ENCODE measurements at regions not wholly inside any gene's neighbourhood (a gene's known extent, or its start where the extent isn't known, plus 50 kb on each side); places are given as distances from the start of the nearest gene placed in this dataset.
"Not testable (repeated sequence)": the region's sequence is repeated elsewhere in the genome, so short reads cannot be mapped to it uniquely, and the experiment has no call there.

DNA sequence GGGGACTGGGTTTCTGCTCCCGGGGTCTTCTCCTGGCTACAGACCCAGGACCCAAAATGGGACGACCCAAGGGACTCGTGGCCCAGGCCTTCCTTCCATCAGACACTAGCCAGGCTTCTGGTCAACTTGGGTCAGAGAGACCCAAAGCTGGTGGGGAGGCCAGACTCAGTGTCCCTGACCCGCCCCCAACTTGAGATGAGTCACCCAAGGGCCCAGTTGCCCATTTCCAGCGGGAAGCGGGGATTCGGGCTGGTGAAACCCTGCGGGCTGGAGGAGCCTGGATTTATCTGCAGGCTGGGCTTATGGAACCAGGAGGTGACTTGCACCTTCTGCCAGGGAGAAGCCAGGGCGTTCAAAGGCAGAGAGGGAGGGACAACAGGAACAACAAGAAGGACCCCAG lies 81.5 kb downstream of the RFLNA start:
- intact Hi-C loops (cut with DNase I) = loop anchor here (5.0 kb wide), 1 partner anchor 136 kb away; no protein-coding TSS in a partner anchor
- no peak for TF ChIP-seq POLR2A (IDR thresholded peaks at IDR 0.05)

DNA sequence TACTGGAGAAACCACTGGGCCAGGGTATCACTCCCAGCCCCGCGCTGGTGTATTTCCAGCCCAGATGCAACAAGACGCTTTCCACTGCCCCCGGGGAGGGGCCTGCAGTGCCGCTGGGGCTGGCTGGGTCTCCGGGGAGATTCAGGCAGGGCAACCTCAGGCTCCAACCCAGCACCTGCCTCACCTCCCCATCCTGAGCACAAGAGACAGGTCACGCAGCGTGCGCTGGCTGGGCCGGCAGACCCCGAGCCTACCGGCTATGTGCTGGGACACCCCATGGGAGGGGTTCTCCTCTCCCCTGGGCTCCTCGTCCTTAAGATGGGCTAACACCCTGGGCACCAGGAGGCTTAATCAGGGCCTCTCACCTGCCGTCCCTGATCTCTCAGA lies 80.9 kb downstream of the RFLNA start:
- DNase-seq = no peak
- peaks cover 31 to 37% of the 10 kb centered on the region in 2 donors for H3K36me3 ChIP-seq
- H3K9me3 ChIP-seq = no peaks in the 10 kb centered on the region
- 91 to 100% methylated on average over 1 to 6 of the region's 14 CpGs for WGBS, 2 donors
- H3K27ac ChIP-seq = no peak overlapping the region
- H3K4me3 ChIP-seq (replicated peaks in 1 of 3) = no peak overlapping the region
- H3K4me1 ChIP-seq = peaks cover 4 to 32% of the 10 kb centered on the region in 2 donors
- TF ChIP-seq, protein P1, sequence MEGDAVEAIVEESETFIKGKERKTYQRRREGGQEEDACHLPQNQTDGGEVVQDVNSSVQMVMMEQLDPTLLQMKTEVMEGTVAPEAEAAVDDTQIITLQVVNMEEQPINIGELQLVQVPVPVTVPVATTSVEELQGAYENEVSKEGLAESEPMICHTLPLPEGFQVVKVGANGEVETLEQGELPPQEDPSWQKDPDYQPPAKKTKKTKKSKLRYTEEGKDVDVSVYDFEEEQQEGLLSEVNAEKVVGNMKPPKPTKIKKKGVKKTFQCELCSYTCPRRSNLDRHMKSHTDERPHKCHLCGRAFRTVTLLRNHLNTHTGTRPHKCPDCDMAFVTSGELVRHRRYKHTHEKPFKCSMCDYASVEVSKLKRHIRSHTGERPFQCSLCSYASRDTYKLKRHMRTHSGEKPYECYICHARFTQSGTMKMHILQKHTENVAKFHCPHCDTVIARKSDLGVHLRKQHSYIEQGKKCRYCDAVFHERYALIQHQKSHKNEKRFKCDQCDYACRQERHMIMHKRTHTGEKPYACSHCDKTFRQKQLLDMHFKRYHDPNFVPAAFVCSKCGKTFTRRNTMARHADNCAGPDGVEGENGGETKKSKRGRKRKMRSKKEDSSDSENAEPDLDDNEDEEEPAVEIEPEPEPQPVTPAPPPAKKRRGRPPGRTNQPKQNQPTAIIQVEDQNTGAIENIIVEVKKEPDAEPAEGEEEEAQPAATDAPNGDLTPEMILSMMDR (IDR thresholded peaks at IDR 0.05) = no peak
- intact Hi-C loops (cut with DNase I) = loop anchor here (5.0 kb wide), 1 partner anchor 137 kb away; no protein-coding TSS in a partner anchor
- H3K27me3 ChIP-seq = no peaks in the 10 kb centered on the region

More for the DNA sequence above, 81.5 kb downstream of the RFLNA start:
- Histone ChIP-seq H3K27ac (peak overlapping the region in 1 of 3 donors; percentile 23), H3K4me3 (replicated peaks in 1 of 3) (no peak overlapping the region), H3K27me3 (no peaks in the 10 kb centered on the region), H3K4me1 (peaks cover 11 to 38% of the 10 kb centered on the region in 2 donors), H3K36me3 (peaks cover 28 to 36% of the 10 kb centered on the region in 2 donors), H3K9me3 (no peaks in the 10 kb centered on the region)
- DNase-seq = no peak
- 93 to 99% methylated on average over 8 of the region's 9 CpGs for WGBS, 2 donors

DNA sequence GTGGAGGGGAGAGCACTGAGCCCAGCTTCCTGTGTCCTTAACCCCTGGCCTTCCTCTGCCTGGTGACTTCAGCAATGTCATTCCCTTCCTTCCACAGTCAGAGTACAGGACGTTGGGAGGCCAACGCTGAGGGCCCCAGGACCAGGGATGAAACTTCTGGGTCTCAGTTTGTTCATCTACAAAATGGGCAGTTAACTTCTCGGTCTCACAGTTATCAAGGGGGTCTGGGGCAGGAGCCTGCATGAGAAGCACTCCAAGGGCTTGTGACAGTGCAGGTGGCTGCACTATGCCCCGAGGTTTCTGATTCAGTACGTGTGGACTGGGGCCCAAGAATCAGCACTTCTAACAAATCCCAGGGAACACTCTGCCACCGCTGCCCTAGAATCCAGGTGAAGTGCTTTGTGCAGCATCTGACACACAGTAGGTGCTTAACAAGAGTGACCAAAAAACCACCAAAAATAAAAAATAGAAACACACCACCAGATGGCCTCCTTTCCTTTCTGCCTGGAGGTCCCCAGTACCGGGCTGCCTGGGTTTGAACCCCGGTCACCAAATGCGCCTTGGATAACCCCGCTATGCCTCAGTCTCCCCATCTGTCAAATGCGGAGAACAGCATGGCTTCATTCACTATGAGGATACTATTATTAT lies 80.4 kb downstream of the RFLNA start:
- Histone ChIP-seq H3K4me1 (peaks cover 8 to 31% of the 10 kb centered on the region in 2 donors), H3K36me3 (peaks cover 31 to 37% of the 10 kb centered on the region in 2 donors), H3K27me3 (no peaks in the 10 kb centered on the region), H3K9me3 (no peaks in the 10 kb centered on the region), H3K27ac (peak overlapping the region in 1 of 3 donors; percentile 46), H3K4me3 (replicated peaks in 1 of 3) (no peak overlapping the region)
- WGBS, 2 donors = 90 to 95% methylated on average over 10 to 11 of the region's 11 CpGs
- intact Hi-C loops (cut with DNase I) = loop anchor here (5.0 kb wide), 1 partner anchor 137 kb away; no protein-coding TSS in a partner anchor
- TF ChIP-seq, protein P1 (IDR thresholded peaks at IDR 0.05) = no peak
- TF ChIP-seq POLR2A (IDR thresholded peaks at IDR 0.05) = no peak
- DNase-seq = no peak

DNA sequence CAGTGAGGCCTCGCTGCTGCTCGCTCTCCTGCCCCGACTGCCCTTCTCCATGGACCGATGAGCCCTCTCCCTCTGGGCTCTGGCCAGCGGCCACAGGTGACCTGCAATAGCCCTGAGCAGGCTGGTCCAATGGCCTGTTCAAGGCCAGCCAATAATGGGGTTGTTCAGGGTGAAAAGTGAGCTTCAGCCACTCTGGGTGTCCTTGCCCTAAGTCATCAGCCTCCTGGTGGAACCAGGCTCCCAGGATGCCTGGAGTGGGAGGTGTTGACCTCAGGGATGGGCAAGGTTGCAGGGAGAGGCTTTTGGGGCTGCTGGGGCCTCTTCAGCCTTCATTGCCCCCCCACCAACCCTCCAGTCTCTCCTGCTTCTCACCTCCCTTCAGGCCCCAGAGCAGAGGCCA lies 79.7 kb downstream of the RFLNA start:
- DNase-seq = peak; percentile 69 to 73
- Histone ChIP-seq H3K27ac (peak overlapping the region in 2 of 3 donors; percentile 3 to 46), H3K4me1 (peaks cover 15 to 31% of the 10 kb centered on the region in 2 donors), H3K4me3 (replicated peaks in 1 of 3) (no peak overlapping the region), H3K36me3 (peaks cover 31 to 37% of the 10 kb centered on the region in 2 donors), H3K9me3 (no peaks in the 10 kb centered on the region), H3K27me3 (no peaks in the 10 kb centered on the region)
- intact Hi-C loops (cut with DNase I) = no loop called here
- 57 to 85% methylated on average over 4 to 5 of the region's 5 CpGs for WGBS, 2 donors
- no peak for TF ChIP-seq POLR2A (IDR thresholded peaks at IDR 0.05)
- TF ChIP-seq, protein P1 (IDR thresholded peaks at IDR 0.05) = no peak

DNA sequence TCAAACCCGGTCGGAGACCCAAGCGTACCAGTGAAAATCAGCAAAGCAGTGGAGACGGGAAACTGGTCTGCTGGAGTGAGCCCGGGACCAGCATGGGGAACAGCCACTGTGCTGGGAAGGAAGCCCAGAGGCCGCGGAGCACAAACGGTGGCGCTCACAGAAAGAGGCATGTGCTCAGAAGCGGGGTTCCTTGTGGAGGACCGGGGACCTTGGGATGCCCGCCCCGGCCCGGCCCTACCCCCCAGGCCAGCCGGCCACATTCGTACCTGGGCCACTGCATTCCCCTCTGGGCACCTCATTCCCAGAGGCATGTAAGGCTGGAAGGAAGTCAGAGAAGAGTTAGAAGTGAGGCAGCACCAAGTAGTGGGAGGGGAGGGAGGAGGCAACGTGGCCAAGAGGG lies 79.3 kb downstream of the RFLNA start:
- H3K4me3 ChIP-seq (replicated peaks in 1 of 3) = no peak overlapping the region
- H3K9me3 ChIP-seq = no peaks in the 10 kb centered on the region
- intact Hi-C loops (cut with DNase I) = no loop called here
- TF ChIP-seq, protein P1 (IDR thresholded peaks at IDR 0.05) = no peak
- TF ChIP-seq POLR2A (IDR thresholded peaks at IDR 0.05) = no peak
- 94% methylated on average over 17 of the region's 17 CpGs for WGBS, 2 donors
- peaks cover 31 to 37% of the 10 kb centered on the region in 2 donors for H3K36me3 ChIP-seq
- H3K4me1 ChIP-seq = peaks cover 18 to 31% of the 10 kb centered on the region in 2 donors
- H3K27ac ChIP-seq = peak overlapping the region in 2 of 3 donors; percentile 3 to 46
- H3K27me3 ChIP-seq = no peaks in the 10 kb centered on the region
- DNase-seq = no peak

DNA sequence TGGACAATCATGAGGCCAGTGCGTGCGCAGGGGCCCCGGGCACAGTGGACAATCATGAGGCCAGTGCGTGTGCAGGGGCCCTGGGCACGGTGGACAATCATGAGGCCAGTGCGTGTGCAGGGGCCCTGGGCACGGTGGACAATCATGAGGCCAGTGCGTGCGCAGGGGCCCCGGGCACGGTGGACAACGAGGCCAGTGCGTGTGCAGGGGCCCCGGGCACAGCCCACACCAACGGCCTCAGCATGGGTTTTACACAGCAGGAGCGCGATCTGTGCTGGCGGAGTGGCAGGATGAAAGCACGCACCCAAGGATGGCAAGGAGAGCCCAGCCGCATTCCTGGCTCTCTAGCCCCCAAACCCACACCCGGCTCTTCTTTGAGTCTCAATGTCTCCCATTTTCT lies 78.8 kb downstream of the RFLNA start:
- 88 to 92% methylated on average over 15 of the region's 21 CpGs for WGBS, 2 donors
- H3K36me3 ChIP-seq = peaks cover 31 to 37% of the 10 kb centered on the region in 2 donors
- H3K4me3 ChIP-seq (replicated peaks in 1 of 3); DNase-seq; H3K9me3 ChIP-seq; H3K27me3 ChIP-seq; intact Hi-C loops (cut with DNase I): not testable (repeated sequence)
- H3K27ac ChIP-seq = peak overlapping the region in 1 of 3 donors; percentile 46
- peaks cover 22 to 31% of the 10 kb centered on the region in 2 donors for H3K4me1 ChIP-seq

Data from thyroid gland (tissue), 4 donors.